Left cardiac atrium (tissue), 4 donors: ENCODE measurements at regions not wholly inside any gene's neighbourhood (a gene's known extent, or its start where the extent isn't known, plus 50 kb on each side); places are given as distances from the start of the nearest gene placed in this dataset.
A peak's percentile ranks its signal among the peaks of the same experiment; 100 is the strongest.

ENCODE experiments used
- ATAC-seq, 2 donors: fragments of 200-7000 bp; cut with Tn5 transposase; one replicate each; pipeline ENCODE4 v1.9.1; 2020; ENCODE audit warnings: mild to moderate bottlenecking in 2 of 2, moderate library complexity in 2 of 2
- DNase-seq: peaks from one replicate; pipeline ENCODE4 v3.0.0-alpha.2; 2020
- intact Hi-C, 2 donors: fragments of 100-400 bp; cut with DNase I; formaldehyde crosslinking; loops; one replicate each; pipeline versions ENCODE4 v1.14.1 to v1.15.1; 2022 to 2023
- donor health status: DM: no; HTN: yes; CAD: no.
- donor health status: DM: no; HTN: yes; CAD: no; lungs with severe emphysema.
- donor health status: DM: yes; HTN: yes; CAD: no.
- donor health status: Dilated cardiomyopathy.

DNA sequence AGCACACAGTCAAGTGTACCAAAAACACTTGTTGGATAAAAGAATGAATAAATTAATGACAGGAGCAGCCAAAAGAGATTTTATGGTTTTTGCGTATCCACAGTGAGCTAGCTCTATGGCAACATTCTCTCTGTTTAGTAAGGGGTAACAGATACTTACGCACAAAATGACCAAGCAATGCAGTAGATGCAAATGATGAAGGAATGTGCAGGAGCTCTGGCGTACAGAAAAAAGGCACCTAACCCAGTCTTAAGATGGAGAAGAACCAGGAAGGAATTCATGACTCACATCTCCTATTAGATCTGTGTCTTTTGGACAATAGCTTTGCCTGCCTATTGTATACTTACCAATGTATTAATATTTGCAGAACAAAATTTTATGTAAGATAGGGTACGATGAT, 191.9 kb upstream of the PREP start:
- DNase-seq: no peak
- intact Hi-C loops: no loop called here
- ATAC-seq: no peak

DNA sequence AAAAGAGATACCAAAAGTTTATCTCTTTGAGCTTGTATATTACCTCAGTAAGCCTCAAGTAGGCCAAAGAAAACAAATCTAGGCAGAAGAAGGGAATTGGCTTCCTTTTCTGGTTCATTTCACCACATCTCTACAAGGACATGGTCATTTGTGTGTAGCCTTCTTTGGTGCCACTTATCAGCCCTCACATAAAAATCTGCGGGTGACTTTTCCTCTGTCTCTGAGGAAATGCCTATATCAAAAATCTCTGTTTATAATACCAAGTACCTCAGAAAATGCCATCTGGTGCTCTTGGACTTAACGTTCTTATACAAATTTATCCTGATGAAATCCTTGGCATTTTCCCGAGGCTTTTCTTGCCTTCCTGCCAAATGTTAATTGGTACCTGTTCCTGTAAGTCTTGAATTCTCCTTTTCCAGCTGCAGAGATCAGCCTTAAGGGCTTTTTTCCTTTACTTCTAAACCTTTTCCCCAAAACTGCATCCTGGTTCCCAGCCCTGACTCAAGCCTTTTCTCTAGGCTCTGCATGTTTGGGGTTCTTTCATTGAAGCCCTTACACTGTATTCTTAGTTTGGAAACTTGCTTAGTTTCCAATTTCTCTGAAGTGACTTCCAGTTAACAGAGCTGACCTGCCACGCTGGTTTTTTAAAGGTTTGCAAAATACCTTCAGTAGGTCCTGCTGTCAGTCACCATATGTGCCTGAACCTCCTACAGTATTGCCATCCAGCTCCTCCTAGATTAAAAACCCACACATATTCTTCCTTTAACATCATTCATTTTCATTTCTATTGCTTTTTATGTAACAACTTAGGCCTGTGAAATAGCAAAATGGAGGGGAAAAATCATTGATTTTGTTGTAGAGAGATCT, 191.2 kb upstream of the PREP start:
- intact Hi-C loops: no loop called here
- ATAC-seq (peak in 1 of 2 donors; percentile 56), DNase-seq (no peak)

DNA sequence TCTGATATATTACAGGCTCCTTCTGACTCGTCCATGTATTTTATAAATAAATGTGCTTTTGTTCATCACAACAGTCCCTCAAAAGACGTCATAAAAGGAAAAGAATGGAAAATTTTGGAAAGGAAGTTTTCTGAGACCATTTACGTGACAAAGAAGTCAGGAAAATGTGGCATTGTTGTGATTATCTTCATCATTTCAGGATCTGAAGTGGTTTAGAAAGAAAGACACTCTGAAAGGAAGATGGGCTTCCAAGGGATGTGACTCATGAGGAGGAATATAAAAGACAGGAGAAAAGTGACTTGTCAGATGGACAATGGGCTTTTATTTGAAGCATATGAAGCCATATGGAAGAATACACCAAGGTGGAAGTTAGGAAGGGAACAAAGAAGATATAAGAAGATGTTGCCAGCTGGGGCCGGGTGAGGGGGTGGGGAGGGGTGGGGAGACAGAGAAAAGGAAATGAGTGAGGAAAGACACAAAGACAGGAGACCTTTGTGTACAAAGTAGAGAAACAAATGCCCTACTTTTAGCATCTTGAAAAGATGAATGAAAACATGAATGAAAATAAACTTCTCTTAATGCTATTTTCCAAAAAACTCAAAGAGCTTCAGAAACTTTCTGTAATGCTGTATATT, 190.3 kb upstream of the PREP start:
- DNase-seq (no peak), ATAC-seq (no peak)
- intact Hi-C loops: no loop called here

DNA sequence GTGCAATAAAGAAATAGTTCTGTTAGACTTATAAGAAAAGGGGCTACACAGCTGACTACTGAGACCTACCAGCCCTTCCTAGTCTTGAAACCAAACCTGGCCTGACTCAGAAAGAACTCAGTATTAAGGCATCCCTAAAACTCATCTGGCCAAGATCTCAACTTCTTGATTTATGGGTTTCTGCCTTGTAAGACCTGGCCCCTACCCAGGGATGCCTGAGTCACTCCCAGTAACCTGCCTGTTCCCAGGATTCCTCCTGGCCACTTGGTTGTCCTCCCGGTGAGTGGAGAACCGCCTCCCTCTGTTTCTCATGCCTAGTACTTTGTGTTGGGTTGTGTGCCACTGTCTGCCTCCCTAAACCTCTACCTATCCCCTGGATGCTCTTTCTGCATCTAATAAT, 189.4 kb upstream of the PREP start:
- intact Hi-C loops: no loop called here
- peak in 1 of 2 donors; percentile 68 for ATAC-seq
- no peak for DNase-seq

DNA sequence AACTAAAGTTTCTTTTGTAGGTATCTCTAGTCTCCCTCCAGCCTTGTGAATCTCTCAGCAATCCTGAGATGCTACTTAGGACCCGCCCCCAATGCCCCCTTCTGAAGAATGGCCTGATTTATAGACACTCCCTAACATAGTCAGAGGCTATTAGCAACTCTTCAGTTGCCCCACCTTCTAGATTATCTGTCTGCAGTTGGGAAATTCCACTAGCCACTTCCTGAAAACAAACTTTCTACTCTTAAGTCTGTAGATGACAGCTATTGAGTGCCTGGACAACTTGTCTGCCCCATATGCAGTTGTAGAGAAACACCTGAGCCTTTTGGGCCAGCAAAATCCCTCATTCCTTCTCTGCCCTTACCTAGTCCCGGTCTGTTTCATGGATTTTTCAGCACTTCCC, 188.2 kb upstream of the PREP start:
- no peak for ATAC-seq
- DNase-seq: no peak
- intact Hi-C loops: no loop called here

DNA sequence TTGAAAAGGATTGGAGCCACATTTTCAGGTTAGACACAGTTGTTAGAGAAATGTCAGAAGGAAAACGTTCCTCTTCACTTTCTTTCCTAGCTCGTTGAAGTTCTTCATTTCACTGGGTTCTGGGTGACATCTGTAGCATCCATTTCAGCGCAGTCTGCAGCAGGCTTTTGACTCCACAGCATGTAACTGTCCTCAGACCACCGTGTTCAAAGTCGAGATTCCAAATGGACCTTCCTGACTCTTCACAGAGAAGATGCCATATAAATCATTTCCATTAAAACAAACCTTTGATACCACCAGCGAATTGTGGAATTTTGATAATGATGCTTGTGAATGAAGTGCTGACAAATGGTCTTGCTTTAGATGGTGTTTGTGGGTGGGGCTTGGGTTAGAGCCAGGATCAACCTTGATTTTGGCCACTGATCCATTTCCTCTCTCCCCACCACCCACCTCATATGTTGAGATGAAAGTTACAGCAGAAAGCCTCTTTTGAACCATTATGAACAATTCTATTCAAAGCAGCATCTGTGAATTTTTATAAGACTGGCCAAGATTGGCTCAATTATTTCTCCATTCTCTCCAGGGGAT, 185.3 kb upstream of the PREP start:
- intact Hi-C loops: no loop called here
- ATAC-seq (no peak), DNase-seq (no peak)

DNA sequence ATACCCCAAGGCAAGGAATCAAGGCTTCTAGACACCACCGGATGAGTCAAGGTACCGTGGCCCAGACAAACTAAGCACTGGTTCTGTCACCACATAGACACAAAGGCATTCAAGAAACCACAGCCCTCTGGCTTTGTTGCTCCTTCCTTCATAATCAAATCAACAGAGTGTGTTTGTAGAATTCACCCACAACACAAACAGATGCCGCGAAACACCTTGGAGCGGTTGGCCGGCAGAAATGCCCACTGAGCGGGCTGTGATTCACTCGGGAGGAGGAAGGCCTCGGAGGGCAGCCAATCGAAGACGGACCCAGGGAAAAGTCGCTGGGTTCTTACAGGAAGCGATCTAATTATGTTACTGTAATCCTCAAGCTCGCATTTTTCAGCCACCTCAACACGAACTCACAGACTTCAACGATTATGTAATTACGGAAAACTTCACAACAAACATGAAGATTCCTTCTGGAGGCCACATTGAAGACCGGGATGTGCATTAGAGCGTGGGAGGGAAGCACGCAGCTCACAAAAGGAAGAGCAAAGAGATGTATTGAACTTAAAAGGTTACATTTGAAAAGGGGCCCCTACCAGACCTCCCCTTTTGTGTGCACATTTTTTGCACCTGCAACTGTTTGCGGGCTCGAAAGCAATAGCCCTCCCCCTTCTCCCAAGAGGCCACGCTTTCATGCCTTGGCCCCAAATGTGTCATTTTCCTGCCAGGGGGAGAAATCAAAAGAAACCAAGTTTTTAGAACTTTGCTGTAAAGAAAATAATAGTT, 184.7 kb upstream of the PREP start:
- DNase-seq (no peak), ATAC-seq (no peak)
- intact Hi-C loops: no loop called here

DNA sequence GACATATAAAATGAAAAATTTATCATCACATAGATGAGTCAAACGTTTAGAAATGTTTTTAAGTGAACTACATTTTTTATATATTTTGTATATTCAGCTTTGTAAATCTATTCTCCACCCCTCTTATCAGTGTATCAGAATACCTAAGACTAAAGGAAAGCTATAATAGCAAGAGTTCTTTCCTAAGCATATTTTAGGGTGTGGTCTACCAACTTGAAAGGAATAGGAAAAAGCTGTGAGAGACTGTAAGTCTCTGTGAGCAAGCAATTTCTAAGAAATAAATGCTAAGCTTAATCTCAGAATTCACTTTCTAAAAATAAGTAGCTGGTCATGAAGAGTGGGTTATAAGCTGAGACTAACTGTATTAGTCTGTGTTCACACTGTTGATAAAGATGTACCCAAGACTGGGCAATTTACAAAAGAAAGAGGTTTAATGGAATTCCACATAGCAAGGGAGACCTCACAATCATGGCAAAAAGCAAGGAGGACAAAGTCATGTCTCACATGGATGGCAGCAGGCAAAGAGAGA, 175.4 kb upstream of the PREP start:
- DNase-seq (no peak), ATAC-seq (no peak)
- intact Hi-C loops: no loop called here

DNA sequence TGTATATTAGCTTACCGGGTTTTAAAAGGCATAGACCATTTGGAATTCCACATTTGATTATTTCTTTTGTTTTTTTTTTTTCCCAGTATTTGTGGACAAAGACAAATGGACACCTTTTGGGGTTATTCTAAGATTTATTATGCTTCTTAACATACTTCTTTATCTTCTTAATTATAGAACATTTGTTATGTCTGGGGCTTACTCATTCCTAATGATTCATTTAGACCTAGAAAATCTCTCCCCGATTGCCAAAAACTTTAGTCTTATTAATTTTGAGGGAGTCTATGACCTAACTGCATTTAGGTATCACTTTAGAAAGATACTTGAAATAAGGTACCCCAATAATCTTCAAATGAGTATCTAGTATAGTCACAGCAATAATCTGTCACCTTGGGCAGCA, 170.7 kb upstream of the PREP start:
- ATAC-seq: no peak
- intact Hi-C loops: no loop called here
- no peak for DNase-seq

DNA sequence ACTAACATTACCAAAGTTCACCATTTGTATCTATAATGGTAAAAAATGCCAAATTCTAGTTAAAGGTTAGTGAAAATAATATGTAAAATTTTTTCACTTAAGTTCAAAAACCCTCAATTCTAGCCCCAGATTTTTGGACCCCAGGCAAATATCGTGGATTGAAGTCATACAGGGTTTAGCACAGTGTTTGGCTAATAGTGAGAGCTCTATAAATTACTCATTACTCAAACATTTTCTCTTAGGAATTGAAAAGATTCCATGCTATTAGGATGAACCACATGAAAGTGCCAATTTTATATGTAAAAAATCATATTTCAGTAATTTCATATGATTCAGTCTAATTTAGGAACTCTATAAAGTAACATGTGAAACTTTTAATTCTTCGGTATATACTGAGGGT, 170.3 kb upstream of the PREP start:
- DNase-seq (no peak), ATAC-seq (no peak)
- intact Hi-C loops: no loop called here

DNA sequence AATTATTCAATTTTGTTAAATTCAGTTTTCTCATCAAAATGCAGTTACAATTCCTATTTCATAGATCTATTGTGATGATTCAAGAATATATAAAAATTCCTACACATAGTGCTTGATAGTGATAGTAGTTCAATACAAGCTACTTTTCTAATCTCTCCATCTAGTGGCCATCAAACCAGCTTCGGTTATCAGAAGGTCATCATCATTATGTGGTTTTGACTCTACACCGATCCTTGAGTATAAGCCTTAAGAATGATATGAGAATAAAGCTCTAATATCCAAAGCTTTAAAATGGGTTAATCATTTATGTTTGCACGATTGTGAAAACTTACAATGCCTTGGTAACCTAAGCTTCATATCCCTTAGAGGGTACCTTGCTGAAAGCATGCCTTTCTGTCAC, 167.5 kb upstream of the PREP start:
- DNase-seq: no peak
- intact Hi-C loops: no loop called here
- no peak for ATAC-seq

DNA sequence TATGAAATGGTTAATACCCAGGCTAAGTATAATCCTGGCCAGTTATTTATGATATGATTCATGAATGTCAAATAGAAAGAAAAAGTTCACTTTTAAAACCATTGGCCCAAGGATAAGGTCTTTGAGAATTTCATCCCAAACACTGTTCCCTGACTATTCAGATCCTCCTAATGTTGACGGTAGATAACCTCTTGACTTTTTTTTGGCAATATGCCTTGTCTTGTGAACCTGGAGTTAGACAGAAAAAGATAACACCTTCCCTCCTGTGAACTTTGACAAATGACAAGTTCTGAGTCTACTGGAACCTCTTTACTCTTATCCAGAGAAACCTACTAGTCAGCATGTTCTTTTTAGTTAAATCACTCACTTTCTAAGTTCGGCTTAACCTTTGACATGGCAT, 166.8 kb upstream of the PREP start:
- ATAC-seq (no peak), DNase-seq (no peak)
- intact Hi-C loops: no loop called here

DNA sequence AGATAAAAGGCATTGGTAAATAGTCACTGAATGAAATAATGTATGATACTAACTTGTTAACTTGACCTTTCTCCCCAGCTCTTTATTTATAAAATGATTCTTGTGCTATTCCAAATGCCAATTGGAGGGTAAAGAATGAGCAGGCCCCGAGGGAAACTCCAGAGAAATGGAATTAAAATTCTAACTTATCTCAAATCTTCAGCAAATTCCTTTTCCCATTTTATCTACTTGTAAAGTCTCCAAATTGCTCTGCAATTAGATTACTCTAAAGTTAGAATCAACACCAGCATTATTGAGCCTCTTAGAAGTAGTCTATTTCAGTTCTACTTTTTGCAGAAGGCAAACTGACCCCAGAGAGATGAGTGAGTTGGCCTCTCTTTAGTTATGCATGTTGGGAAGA, 165.9 kb upstream of the PREP start:
- ATAC-seq: no peak
- intact Hi-C loops: no loop called here
- DNase-seq: no peak

DNA sequence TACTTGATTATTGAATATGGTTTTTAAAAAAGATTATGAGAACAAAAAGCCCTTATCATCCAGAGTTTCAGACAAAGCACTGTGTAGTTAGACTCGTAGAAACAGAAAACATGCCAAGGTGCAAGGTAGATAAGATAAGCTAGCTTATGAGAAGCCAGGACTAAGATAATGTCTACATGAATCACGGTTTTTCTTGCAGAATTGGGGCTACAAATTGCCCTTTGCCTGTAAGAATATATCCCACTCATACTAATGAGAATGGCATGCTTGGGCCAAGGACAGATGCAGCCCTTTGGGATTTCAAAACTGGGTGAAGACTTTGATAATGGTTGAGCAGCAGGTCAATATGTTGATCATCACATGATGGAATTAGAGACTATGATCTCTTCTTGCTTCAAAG, 165.3 kb upstream of the PREP start:
- ATAC-seq (no peak), DNase-seq (no peak)
- intact Hi-C loops: no loop called here

DNA sequence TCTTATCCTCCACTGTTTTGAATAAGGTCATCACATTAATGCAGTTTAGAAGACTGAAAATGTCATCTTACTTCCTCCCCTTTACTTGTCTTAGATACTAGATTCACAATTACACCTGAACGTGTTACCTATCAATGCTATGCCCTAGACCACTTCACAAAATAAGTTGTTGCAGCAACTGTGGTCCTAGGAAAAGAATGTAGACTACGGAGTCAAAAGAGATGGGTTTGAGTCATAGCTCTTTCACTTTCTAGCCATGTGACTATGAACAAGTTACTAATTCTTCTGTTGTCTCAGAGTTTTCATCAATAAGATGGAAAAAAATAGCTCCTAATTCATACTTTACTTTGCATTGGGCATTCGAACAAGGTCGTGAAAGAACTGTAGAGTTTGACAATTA, 164.3 kb upstream of the PREP start:
- no peak for ATAC-seq
- intact Hi-C loops: no loop called here
- no peak for DNase-seq

DNA sequence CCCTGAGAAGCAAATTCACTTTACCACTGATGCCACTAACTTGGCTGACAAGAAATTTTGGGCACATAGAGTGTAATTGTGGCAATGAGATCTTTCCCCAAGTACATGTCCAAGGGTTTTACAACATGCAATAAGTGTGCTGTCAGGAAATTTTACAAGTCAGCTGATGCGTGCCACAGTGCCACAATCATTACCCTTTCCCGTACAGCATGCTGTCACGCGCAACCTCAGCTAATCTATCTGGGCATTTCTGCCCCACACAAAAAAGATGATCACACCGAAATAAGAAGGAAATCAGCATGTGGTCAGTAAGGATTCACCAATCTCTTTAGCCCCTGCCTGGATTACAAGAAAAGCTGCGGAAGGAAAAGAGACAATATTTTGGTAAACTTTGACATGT, 163.6 kb upstream of the PREP start:
- DNase-seq (no peak), ATAC-seq (no peak)
- intact Hi-C loops: no loop called here

DNA sequence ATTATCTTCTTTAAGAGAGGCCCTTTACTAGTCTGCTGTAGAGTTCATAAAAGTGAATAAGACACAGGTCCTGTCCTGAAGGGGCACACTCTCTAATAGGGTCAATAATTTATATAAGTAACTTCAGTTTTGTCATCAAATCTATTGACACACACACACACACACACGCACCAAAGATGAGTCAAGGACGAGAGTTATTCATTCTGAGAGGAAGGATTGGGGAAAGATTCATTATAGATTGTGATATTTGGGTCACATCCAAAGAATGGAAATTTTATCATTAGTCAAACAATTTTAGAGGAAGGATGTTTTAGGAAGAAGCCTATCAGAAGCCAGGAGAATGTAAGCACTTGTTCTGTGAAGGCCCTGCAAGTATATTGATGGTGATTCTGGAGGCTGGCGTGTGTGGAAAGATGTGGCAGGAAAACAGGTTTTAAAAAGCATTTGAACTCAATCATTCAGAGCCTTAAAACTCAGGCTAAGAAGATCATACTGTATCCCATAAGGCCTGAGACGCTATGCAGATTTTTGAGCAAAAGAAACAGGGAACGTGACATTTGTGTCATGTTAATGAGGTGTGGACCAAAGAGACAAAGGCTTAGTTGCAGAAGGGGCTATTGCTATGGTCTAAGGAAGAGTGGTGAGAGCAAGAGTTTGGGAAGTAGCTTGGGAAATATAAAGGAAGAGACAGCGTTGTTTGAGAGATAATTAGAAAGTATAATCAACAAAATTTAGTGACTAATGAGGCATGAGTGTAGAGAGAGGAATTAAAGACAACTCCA, 161.4 kb upstream of the PREP start:
- DNase-seq: no peak
- intact Hi-C loops: no loop called here
- ATAC-seq: no peak

DNA sequence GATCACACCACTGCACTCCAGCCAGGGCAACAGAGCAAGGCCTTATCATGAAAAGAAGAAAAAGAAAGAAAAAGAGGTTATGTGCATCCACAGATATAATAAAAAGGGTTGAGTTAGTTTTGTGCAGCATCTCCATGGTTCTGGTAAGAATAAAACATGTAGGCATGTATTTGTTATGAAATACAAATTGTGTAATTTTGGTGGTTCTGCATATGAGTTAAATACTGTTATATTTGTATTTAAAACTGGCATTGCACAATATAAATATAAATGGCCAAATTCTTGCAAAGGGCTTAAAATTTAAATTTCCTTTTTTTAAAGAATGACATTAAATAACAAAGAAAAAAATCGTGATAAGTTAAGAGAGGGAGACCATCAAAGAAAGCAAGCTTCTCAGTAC, 159.1 kb upstream of the PREP start:
- ATAC-seq (no peak), DNase-seq (no peak)
- intact Hi-C loops: no loop called here

DNA sequence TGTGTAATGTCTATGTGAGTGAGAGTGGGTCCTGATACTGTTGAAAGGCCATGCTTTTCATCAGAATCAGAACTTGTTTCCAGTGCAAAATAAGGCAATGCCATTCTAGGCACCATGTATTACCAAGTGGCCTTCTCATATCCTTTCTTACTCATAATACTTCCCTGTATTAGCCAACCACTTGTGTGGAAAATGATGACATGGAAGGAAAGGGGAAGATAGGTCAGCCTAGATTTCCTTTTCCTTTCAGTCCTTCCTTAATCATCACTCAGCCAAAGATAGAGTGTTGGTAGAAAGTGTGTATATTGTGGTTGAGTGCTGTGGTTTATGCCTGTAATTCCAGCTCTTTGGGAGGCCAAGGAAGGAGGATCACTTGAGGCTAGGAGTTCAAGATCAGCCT, 158.6 kb upstream of the PREP start:
- no peak for DNase-seq
- intact Hi-C loops: no loop called here
- no peak for ATAC-seq
